GM19025 (cell line): ENCODE measurements at regions not wholly inside any gene's neighbourhood (a gene's known extent, or its start where the extent isn't known, plus 50 kb on each side); places are given as distances from the start of the nearest gene placed in this dataset.

ENCODE experiments used
- ATAC-seq: cut with Tn5 transposase; IDR thresholded peaks from one replicate; pipeline ENCODE4 v1.9.1; 2021; ENCODE audit warnings: mild to moderate bottlenecking, low read depth, moderate library complexity; ENCODE audit not compliant: unreplicated experiment

DNA sequence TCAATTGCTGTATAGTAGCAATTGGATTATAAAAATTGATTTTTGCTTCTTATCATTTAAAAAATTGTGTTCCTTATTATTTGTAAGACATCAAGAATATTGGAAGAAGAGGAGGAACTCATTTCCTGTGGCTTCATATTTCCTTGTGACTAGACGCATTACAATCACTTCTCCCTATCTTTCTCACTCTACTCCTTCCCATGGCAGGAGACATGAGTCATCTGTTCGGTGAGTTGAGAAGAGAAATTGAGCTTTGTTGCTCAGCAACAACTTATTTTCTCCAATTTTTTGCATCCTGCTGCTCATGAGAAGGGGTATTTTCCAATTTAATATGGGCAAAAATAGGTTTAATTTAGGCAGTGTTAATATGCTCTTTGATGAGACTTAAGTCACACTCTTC lies 1783.9 kb downstream of the SUCLG1 start:
- no peak for ATAC-seq

- ATAC-seq: no peak
Measured at GRCh38 chr2:82674652-82675051, 1784.4 kb downstream of the SUCLG1 start.

GRCh38 chr2:82667491-82667890 lies 1791.6 kb downstream of the SUCLG1 start:
- ATAC-seq: no peak

DNA sequence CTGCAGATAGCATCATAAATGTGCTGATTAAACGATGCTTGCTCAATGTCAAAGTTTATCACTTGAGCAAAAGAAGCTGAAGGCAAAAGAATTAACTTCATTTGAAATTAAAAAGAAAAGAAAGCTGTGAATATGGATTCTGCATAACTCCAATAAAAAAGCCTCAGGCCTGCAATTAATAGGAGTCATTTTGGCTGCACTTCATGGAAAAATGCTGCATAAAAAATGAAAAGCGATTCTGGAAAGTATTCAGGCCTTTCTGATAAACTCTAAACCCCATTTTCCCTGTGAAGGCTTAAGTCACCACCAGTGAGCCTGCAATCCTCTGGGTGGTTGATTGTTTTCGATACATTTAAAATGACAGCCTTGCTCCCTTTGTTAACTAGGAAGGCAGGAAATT lies 1793.4 kb downstream of the SUCLG1 start:
- ATAC-seq: no peak

- ATAC-seq: no peak
Measured at GRCh38 chr2:82657106-82657505, 1802.0 kb downstream of the SUCLG1 start.

DNA sequence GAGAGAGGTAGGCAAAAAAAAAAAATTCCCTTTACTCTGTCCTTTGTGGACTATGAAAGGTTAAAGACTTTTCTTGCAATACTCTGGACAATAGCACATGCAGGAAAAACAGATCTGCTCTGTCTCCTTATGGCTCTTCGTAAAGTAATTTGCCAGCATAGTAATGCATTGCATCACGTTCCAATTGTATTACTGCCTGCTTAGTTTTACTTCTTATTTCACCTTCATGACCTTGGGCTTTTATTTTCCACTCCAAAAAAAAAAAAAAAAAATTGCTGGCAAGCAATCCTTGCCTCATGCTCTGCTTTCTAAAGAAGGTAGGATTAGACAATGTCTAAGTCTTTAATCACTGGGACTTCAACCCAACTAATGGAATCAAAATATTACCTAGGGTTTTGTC lies 1802.7 kb downstream of the SUCLG1 start:
- no peak for ATAC-seq

- ATAC-seq: no peak
Measured at GRCh38 chr2:82652117-82652516, 1807.0 kb downstream of the SUCLG1 start.

- ATAC-seq: no peak
Measured at GRCh38 chr2:82650038-82650437, 1809.0 kb downstream of the SUCLG1 start.

DNA sequence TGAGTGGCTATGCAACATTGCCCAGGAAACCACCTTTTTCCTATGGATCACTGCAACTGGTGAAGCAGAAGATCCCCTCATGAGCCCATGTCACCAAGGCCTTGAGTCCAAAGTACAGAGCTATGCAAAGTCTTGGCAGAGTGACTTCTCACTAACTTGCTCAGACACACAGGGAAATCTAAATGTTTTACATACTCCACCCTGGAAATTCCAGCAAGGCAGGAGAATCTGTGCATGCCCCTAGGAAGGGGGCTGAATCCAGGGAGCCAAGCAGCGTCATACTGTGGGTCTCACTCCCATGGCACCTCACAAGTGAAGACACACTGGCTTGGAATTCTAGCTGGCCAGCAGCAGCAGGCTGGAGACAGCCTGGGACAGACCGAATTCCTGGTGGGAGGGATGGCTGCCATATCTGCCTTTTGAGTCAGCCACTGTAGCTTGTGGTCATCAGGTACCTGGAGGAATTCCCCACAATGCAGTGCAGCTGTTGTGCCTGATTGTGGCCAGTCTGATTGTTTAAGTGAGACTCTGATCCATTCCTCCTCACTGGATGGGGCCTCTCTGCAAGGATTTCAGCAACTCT lies 1817.4 kb downstream of the SUCLG1 start:
- no peak for ATAC-seq

- no peak for ATAC-seq
Measured at GRCh38 chr2:82636402-82637020, 1822.6 kb downstream of the SUCLG1 start.

DNA sequence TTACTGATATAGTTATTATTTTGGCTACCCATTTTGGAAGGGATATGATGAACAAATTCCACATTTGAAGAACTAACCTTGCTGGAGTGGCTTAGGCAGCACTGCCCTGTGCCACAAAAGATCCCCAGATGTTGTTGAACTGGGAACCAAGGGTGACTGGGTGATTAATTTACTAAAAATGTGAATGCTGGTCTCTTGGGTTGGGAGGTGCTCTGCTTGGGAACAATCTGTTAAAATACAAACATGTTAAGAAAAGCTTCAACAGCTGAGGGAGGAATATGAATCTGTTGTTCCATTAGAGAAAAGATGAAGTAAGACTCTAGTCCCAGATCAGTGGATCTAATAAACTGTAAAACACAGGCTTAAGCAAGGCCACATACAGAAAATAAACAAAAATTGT lies 1860.1 kb downstream of the SUCLG1 start:
- no peak for ATAC-seq

DNA sequence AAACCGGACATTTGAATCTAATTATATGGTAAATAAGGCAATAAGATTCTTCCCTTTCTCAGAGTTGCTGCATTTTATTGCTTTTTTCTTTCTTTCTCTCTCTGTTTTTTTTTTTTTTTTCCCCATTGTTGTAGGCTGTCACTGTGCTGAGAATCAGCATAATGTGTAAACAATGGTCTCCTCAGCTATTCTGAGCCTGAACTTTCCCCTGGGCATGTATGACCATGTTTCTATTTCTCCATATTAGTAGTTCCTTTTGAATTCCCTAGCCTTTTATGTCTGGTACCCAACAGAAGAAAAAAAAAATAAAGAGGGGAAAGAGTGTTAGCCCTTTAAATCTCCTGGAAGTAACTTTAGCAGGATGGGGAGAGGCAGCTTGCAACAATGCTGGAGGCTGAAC lies 1862.5 kb downstream of the SUCLG1 start:
- ATAC-seq: no peak

DNA sequence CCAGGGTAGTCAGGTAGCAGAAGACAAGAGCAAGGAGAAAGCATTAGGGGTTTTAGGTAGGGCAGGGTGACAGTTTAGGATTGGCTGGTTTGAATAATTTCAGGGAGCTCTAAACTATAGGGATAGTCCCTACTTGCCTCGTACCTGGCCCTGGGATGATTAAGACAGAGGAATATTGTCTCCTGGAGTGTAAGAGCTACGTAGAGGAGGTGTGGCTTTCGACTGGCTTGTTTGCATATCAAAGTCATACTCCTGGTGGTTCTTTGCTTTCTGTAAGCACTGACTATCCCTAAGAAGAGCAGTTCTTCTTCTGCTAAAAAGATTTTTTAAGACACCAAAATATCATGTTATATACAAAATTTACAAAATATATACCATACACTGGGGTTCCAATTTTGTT lies 1867.4 kb downstream of the SUCLG1 start:
- no peak for ATAC-seq

DNA sequence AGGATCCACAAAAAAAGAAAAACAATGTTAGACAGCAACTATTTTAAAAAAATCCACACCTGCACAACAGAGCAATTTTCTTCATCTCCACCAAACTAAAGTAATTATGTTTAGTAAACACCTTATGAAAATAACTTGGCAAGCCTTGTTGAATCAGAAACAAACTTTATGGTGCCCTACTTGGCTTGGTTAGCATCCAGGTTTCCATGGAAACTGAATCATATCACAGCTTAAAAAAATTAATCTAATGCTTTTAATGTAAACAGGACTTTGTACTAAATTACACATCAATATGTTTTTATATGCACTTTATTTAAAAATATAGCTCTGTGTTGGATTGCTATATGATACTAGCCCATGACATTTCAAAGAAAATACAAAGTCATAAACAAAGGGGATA lies 1882.4 kb downstream of the SUCLG1 start:
- ATAC-seq: no peak

GRCh38 chr2:82539280-82539621 lies 1919.8 kb downstream of the SUCLG1 start:
- ATAC-seq: no peak

- no peak for ATAC-seq
Measured at GRCh38 chr2:82538590-82539279, 1920.3 kb downstream of the SUCLG1 start.

DNA sequence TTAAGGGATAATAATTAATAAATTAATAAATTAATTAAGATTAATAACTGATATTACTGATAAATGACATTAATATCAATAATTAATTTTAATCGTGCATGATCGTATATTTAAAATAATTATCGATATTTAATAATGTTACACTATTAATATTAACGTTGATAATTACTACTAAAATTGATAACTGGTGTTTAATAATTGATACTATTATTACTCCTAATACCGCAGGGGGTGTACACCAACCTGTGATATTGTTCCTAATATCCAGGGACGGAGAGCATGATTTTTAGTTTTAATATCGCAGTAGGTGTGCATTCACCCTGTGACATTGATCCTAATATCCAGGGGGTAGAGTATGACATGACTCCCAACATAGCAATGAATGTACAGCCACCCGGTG lies 1930.8 kb downstream of the SUCLG1 start:
- ATAC-seq: no peak

- no peak for ATAC-seq
Measured at GRCh38 chr2:82527124-82527523, 1932.0 kb downstream of the SUCLG1 start.

- no peak for ATAC-seq
Measured at GRCh38 chr2:82526277-82526676, 1932.8 kb downstream of the SUCLG1 start.

- ATAC-seq: no peak
Measured at GRCh38 chr2:82525744-82526143, 1933.3 kb downstream of the SUCLG1 start.

- ATAC-seq: no peak
Measured at GRCh38 chr2:82524826-82525225, 1934.3 kb downstream of the SUCLG1 start.

DNA sequence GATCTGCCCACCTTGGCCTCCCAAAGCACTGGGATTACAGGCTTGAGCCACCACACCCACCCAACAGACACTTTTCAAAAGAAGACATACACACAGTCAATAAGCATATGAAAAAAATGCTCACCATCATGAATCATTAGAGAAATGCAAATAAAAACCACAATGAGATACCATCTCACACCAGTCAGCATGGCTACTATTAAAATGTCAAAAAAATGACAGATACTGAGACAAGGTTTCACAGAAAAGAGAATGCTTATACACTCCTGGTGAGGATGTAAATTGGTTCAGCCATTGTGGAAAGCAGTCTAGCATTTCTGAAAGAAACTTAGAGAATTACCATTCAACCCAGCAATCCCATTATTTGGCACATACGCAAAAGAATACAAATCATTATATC lies 1947.2 kb downstream of the SUCLG1 start:
- no peak for ATAC-seq
